ENCODE measurements at regions not wholly inside any gene's neighbourhood (a gene's known extent, or its start where the extent isn't known, plus 50 kb on each side); places are given as distances from the start of the nearest gene placed in this dataset.

DNA sequence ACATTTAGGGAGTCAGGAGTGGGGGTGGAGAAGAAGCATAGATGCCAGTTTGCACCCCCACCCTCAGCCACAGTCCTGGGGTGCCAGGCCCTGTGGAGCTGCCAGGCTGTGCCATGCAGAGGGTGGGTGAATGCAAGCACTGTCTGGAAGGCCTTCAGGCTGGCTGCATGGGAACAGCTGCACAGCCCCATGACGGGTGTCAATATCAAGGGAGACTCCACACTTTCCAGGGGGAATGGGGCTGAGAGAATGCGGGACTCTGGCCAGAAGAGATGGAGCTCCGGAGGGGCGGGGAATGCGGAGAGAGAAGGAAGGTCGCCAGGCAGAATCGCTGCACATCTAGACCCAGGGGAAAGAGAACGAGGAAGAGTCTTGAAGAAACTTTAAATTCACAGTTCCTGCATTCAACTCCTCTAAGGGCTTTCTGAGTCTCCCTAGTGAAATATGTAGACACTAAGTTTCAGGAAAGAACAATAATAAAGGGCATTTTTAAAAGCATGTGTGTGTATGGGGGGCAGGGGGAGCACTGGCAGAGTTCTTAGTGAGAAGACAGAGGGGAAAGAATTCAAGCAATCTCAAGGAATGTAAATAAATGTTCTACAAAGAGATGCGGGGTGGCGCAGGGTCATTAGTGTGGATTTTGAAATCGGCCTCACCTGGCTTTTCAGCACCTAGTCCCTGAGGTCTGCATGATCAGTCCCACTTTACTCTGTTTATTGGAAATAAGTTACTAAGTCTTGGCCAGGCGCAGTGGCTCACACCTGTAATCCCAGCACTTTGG lies 59.1 kb downstream of the BOD1 start:
- H3K4me3 ChIP-seq (ENCODE audit: low read length), result no peak overlapping the region
- DNase-seq (ENCODE audit: low read depth), result no peak
- TF ChIP-seq, protein P1, sequence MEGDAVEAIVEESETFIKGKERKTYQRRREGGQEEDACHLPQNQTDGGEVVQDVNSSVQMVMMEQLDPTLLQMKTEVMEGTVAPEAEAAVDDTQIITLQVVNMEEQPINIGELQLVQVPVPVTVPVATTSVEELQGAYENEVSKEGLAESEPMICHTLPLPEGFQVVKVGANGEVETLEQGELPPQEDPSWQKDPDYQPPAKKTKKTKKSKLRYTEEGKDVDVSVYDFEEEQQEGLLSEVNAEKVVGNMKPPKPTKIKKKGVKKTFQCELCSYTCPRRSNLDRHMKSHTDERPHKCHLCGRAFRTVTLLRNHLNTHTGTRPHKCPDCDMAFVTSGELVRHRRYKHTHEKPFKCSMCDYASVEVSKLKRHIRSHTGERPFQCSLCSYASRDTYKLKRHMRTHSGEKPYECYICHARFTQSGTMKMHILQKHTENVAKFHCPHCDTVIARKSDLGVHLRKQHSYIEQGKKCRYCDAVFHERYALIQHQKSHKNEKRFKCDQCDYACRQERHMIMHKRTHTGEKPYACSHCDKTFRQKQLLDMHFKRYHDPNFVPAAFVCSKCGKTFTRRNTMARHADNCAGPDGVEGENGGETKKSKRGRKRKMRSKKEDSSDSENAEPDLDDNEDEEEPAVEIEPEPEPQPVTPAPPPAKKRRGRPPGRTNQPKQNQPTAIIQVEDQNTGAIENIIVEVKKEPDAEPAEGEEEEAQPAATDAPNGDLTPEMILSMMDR (conservative IDR thresholded peaks at IDR 0.05; ENCODE audit: low read depth, low read length), result no peak

DNA sequence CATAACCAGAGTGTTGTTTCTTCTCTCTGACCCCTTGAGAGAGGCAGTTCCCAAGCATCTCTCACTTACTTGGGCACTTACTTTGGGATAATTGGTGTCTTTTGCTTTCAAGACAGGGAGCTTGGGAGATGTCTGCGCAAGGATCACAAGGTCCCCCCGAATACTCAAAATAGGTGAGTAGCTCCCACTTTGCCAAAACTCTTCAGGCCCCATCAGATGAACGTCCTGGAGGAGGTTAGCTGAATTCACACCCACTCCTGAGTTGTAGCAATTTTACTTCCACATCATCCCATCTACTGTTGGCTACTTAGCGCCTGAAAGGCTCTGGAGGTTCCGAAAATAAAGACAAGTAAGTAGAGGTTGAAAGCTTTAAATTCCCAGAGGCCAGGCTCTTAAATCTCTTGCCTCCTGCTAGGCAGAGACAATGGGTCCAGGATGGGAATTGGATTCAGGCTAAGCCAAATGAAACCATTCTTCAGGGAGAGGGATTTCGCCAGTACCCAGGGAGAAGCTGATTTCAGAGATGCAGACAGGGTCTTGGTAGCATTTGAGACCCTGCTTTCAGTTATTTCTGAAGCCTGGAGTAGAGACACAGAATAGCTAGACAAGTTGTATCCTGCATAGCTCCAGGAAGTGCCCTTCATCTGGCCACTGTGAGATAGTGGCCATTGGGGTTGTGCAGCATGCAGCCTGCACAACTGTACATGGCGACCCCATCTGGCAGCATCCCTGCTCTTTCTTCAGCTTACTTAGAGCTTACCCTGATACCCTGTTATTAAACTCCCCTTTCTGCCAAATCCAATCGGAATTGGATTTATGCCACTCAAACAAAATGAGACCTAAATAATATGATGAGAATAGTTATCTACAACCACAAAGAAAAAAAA lies 60.1 kb downstream of the BOD1 start:
- TF ChIP-seq, protein P1 (conservative IDR thresholded peaks at IDR 0.05; ENCODE audit: low read depth, low read length), result no peak
- no peak for DNase-seq (ENCODE audit: low read depth)
- H3K4me3 ChIP-seq (ENCODE audit: low read length), result no peak overlapping the region

DNA sequence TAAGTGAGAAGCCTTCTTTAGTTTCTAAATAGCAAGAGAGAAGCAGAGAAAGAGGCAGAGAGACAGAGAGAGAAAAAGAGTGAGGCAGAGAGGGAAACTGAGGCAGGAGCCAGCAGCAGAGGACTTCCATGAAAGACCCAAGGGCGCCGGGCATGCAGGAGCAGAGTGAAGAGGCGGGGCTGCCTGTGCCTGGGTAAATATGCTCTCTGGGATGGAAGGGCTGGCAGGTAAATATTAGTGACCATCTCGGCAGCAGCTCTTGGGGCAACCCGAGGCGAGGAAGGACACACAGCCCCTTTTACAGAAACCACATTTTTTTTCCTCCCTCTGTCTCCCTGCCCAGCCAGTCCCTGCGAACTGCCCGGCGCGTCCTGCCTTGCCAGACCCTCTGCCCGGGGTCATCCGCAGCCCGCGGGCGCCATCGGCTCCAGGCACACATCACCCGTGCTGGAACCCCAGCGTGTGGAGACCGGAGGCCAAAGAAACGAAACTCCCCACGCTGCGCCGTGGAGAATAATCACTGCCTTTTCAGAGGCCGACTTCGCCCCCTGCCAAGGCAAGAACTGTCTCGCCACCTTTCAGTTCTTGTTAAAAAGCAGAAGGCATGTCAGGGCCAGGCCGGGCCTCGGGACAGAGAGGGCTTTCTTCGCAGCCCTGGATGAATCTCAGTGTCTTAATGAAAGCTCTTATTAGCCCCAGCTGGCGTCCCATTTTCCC lies 61.3 kb downstream of the BOD1 start:
- no peak for DNase-seq (ENCODE audit: low read depth)
- TF ChIP-seq, protein P1 (conservative IDR thresholded peaks at IDR 0.05; ENCODE audit: low read depth, low read length), result no peak
- H3K4me3 ChIP-seq (ENCODE audit: low read length), result no peak overlapping the region

DNA sequence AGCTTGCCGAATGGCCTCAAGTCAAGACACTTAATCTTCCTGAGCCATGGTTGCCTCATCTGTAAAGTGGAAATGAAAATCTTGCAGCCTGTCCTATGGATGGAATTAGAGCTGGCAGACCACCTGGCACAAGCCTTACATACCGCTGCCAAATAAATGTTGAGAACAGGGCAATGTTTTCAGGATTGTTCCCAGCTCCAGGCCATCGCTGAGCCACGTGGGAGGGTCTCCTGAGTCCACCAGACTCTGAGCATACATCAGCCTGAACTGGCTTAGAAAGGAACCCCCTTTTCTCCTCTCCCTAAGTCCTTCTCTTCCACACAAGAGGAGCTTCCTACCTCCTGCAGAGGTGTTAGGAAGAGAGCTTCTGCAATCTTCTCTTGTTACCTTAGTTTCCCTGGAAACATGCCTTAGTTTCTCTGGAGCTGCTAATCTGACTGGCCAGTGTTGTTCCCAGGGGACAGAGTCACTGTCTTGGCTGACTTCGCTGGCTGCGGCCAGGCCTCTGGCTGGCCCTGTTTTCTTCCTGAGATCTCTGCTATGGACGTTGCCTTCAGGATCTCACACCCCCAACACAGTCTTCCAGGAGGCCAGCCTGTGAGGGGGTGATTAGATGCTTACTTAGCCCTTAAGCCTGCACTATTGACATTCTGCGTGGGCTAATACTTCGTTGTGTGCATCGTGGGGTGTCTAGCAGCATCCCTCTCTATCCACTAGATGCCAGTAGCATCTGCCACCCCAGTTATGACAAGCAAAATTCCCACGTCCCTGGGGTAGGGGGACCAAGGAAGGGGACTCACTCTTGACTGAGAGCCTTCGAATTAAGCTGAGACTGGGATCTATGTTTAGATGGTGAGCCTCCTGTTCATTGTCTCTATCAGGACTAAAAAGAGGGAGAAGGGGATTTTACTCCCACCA lies 62.2 kb downstream of the BOD1 start:
- no peak overlapping the region for H3K4me3 ChIP-seq (ENCODE audit: low read length)
- DNase-seq (ENCODE audit: low read depth), result no peak
- TF ChIP-seq, protein P1 (conservative IDR thresholded peaks at IDR 0.05; ENCODE audit: low read depth, low read length), result no peak

DNA sequence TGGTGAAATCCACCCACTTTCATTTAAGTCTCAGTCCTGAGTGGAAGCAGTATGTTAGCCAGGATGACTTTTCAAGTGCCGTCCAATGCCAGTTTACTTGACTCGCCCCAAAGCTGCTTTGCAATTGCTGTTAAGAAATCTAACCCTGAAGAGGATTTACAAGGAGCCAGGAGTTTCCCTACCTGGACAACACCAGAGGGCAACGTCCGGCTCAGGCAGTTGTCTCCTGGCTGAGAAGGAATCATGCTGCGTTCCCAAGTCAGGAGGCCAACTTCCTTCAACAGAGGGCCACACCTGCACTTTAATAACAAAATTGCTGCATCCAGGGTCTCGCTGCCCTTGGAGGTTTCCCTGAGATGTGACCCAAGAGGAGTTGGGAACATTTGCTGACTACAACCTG lies 65.8 kb downstream of the BOD1 start:
- TF ChIP-seq, protein P1 (conservative IDR thresholded peaks at IDR 0.05; ENCODE audit: low read depth, low read length), result no peak
- no peak for DNase-seq (ENCODE audit: low read depth)
- no peak overlapping the region for H3K4me3 ChIP-seq (ENCODE audit: low read length)

DNA sequence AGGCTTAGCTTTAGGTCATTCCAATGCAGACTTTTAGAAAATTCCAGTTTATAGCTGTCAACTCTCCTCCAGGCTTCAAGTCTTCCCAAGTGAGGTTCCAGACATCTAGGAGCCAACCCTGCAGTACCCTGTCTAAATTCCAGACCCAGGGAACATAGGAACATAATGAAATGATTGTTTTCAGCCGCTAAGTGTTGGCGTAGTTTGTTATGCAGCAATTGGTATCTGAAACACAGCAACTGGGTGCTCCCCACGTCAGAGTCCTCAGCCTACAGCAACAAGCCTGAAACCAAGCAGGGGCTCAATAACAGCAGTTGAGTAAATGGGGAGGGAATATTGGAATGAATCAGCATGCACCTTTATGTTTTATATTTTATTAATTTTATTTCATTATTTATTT lies 66.8 kb downstream of the BOD1 start:
- no peak overlapping the region for H3K4me3 ChIP-seq (ENCODE audit: low read length)
- DNase-seq (ENCODE audit: low read depth), result no peak
- TF ChIP-seq, protein P1 (conservative IDR thresholded peaks at IDR 0.05; ENCODE audit: low read depth, low read length), result no peak
